ENCODE measurements at regions not wholly inside any gene's neighbourhood (a gene's known extent, or its start where the extent isn't known, plus 50 kb on each side); places are given as distances from the start of the nearest gene placed in this dataset.

DNA sequence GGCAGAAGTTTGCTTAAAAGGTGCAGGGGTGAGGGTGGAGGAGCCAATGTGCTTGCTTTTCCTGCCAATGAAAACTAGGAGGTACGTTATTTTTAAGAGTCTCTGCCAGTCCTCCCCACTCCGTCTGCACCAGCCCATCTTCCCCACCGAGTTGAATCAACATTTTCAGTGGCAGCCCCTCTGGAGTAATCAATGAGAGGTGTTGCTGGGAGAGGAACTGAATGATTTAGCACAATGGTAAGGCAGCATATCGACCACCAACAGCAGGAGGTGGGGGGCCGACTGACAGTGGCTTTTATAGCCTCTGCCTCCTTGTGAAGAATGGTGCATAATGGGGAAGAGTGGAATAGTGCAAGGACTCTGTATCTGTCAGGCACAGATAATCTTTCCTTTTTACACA lies 1465.0 kb upstream of the GOT2 start:
- intact Hi-C loops (cut with DNase I) = no loop called here
- TF ChIP-seq POLR2A (IDR thresholded peaks at IDR 0.05) = no peak
- no peak for TF ChIP-seq EP300 (IDR thresholded peaks at IDR 0.05)
- TF ChIP-seq CTCF (IDR thresholded peaks at IDR 0.05) = no peak
- WGBS, 3 donors = 24 to 34% (median 24%) methylated on average over 5 of the region's 5 CpGs

DNA sequence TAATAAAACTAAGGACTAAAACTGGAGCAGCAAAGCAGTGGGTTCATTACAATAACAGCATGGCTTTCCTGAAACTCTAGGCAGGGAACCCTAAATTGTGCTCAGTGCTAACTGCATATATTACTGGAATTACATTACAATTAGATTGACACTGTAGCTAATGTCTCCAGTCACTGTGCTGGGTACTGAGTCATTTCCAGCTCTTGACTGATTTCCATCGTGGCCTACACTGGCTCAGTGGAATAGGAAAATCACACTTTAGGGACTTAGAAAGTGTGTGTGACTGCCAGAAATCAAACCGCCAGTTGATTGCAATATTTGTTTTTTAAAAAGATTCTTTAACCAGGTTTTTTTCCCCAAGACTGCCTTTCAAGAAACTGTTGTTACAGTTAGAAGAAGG lies 1447.4 kb upstream of the GOT2 start:
- Histone ChIP-seq H3K9me3 (no peaks in the 10 kb centered on the region), H3K4me1 (ENCODE audit: insufficient read depth) (no peaks in the 10 kb centered on the region), H3K4me3 (no peak overlapping the region), H3K36me3 (no peaks in the 10 kb centered on the region), H3K27me3 (no peaks in the 10 kb centered on the region), H3K27ac (no peak overlapping the region)
- 67 to 73% (median 69%) methylated on average over 2 of the region's 2 CpGs for WGBS, 3 donors
- no peak for DNase-seq
- TF ChIP-seq POLR2A (IDR thresholded peaks at IDR 0.05) (no peak), EP300 (IDR thresholded peaks at IDR 0.05) (no peak), CTCF (IDR thresholded peaks at IDR 0.05) (no peak)
- intact Hi-C loops (cut with DNase I) = no loop called here

More for the DNA sequence above, 1465.0 kb upstream of the GOT2 start:
- Histone ChIP-seq H3K27me3 (no peaks in the 10 kb centered on the region), H3K9me3 (no peaks in the 10 kb centered on the region), H3K4me1 (ENCODE audit: insufficient read depth) (no peaks in the 10 kb centered on the region), H3K4me3 (no peak overlapping the region), H3K27ac (no peak overlapping the region), H3K36me3 (no peaks in the 10 kb centered on the region)
- no peak for DNase-seq

- intact Hi-C loops (cut with DNase I) = no loop called here
Observed at GRCh38 chr16:60180609-60181008, 1446.5 kb upstream of the GOT2 start.

DNA sequence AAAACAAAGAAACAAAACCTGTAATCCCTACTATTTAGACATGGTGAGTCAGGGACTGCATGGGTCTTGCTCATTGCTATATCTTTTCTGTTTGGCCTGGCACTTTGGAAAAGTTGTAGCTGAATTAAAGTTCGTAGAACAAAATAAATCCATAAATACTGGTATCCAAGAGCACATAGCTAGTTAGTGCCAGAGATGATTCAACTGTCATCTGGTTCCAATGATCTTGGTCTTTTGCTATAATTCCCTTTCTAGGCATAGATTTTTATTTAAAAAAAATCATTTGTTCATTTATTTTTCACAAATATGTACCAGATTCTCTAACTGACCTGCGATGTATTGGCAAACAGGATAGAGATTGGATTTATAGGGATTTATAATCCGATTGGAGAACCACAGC lies 1436.1 kb upstream of the GOT2 start:
- 72 to 84% (median 83%) methylated on average over 3 of the region's 3 CpGs for WGBS, 3 donors
- Histone ChIP-seq H3K27ac (no peak overlapping the region), H3K27me3 (no peaks in the 10 kb centered on the region), H3K36me3 (no peaks in the 10 kb centered on the region), H3K9me3 (no peaks in the 10 kb centered on the region), H3K4me1 (ENCODE audit: insufficient read depth) (no peaks in the 10 kb centered on the region), H3K4me3 (no peak overlapping the region)
- DNase-seq = no peak
- TF ChIP-seq EP300 (IDR thresholded peaks at IDR 0.05) (no peak), POLR2A (IDR thresholded peaks at IDR 0.05) (no peak), CTCF (IDR thresholded peaks at IDR 0.05) (no peak)
- intact Hi-C loops (cut with DNase I) = no loop called here

More at GRCh38 chr16:60180609-60181008, 1446.5 kb upstream of the GOT2 start:
- TF ChIP-seq POLR2A (IDR thresholded peaks at IDR 0.05) (no peak), CTCF (IDR thresholded peaks at IDR 0.05) (no peak), EP300 (IDR thresholded peaks at IDR 0.05) (no peak)
- Histone ChIP-seq H3K9me3 (no peaks in the 10 kb centered on the region), H3K4me1 (ENCODE audit: insufficient read depth) (no peaks in the 10 kb centered on the region), H3K27me3 (no peaks in the 10 kb centered on the region), H3K27ac (no peak overlapping the region), H3K4me3 (no peak overlapping the region), H3K36me3 (no peaks in the 10 kb centered on the region)
- WGBS, 3 donors = 74 to 80% (median 79%) methylated on average over 2 of the region's 2 CpGs
- no peak for DNase-seq

GRCh38 chr16:60166111-60166510 lies 1432.0 kb upstream of the GOT2 start:
- no peak for DNase-seq
- Histone ChIP-seq H3K27me3 (no peaks in the 10 kb centered on the region), H3K9me3 (no peaks in the 10 kb centered on the region), H3K4me1 (ENCODE audit: insufficient read depth) (no peaks in the 10 kb centered on the region), H3K4me3 (no peak overlapping the region), H3K27ac (no peak overlapping the region), H3K36me3 (no peaks in the 10 kb centered on the region)
- intact Hi-C loops (cut with DNase I) = no loop called here
- no peak for TF ChIP-seq CTCF (IDR thresholded peaks at IDR 0.05)
- no peak for TF ChIP-seq POLR2A (IDR thresholded peaks at IDR 0.05)
- no peak for TF ChIP-seq EP300 (IDR thresholded peaks at IDR 0.05)

Data from ovary (tissue), 7 donors.